HG02938 (cell line): ENCODE measurements at regions not wholly inside any gene's neighbourhood (a gene's known extent, or its start where the extent isn't known, plus 50 kb on each side); places are given as distances from the start of the nearest gene placed in this dataset.

Experiments
- ATAC-seq: cut with Tn5 transposase; IDR thresholded peaks from one replicate; pipeline ENCODE4 v1.9.1; 2021; ENCODE audit warnings: mild to moderate bottlenecking, moderate library complexity; ENCODE audit not compliant: unreplicated experiment

- no peak for ATAC-seq
Measured at GRCh38 chr3:23644099-23644498, 161.7 kb upstream of the UBE2E1 start.

- ATAC-seq: no peak
Measured at GRCh38 chr3:23644676-23645075, 161.1 kb upstream of the UBE2E1 start.

- ATAC-seq: no peak
Measured at GRCh38 chr3:23645533-23646183, 160.1 kb upstream of the UBE2E1 start.

GRCh38 chr3:23646184-23646920 lies 159.4 kb upstream of the UBE2E1 start:
- ATAC-seq: no peak

GRCh38 chr3:23647706-23648258 lies 158.0 kb upstream of the UBE2E1 start:
- no peak for ATAC-seq

- ATAC-seq: no peak
Measured at GRCh38 chr3:23648326-23648995, 157.3 kb upstream of the UBE2E1 start.

GRCh38 chr3:23648996-23649395 lies 156.8 kb upstream of the UBE2E1 start:
- ATAC-seq: no peak

- ATAC-seq: no peak
Measured at GRCh38 chr3:23649448-23649847, 156.3 kb upstream of the UBE2E1 start.

GRCh38 chr3:23650371-23651140 lies 155.2 kb upstream of the UBE2E1 start:
- ATAC-seq: no peak

- peak; percentile 85 for ATAC-seq
Measured at GRCh38 chr3:23653647-23654525, 151.9 kb upstream of the UBE2E1 start.

- no peak for ATAC-seq
Measured at GRCh38 chr3:23654571-23654970, 151.2 kb upstream of the UBE2E1 start.

GRCh38 chr3:23655749-23656148 lies 150.0 kb upstream of the UBE2E1 start:
- no peak for ATAC-seq

GRCh38 chr3:23656199-23656598 lies 149.6 kb upstream of the UBE2E1 start:
- ATAC-seq: no peak

- no peak for ATAC-seq
Measured at GRCh38 chr3:23656821-23657220, 148.9 kb upstream of the UBE2E1 start.

GRCh38 chr3:23657647-23658046 lies 148.1 kb upstream of the UBE2E1 start:
- ATAC-seq: no peak

GRCh38 chr3:23659274-23659673 lies 146.5 kb upstream of the UBE2E1 start:
- no peak for ATAC-seq

- ATAC-seq: no peak
Measured at GRCh38 chr3:23659840-23660430, 145.8 kb upstream of the UBE2E1 start.

- no peak for ATAC-seq
Measured at GRCh38 chr3:23662079-23662617, 143.6 kb upstream of the UBE2E1 start.

GRCh38 chr3:23663246-23663645 lies 142.5 kb upstream of the UBE2E1 start:
- ATAC-seq: no peak
